ENCODE measurements at regions not wholly inside any gene's neighbourhood (a gene's known extent, or its start where the extent isn't known, plus 50 kb on each side); places are given as distances from the start of the nearest gene placed in this dataset.

GRCh38 chr2:23009545-23010149 lies 375.3 kb upstream of the KLHL29 start:
- TF ChIP-seq FOXP2 (optimal IDR thresholded peaks at IDR 0.05; ENCODE audit: borderline replicate concordance, extremely low read depth, extremely low read length, insufficient read depth): no peak
- TF ChIP-seq POLR2AphosphoS5 (IDR thresholded peaks at IDR 0.05; ENCODE audit: low read depth, low read length): no peak
- no peak for TF ChIP-seq SIN3A (IDR thresholded peaks at IDR 0.05; ENCODE audit: borderline replicate concordance, insufficient read depth, low read length)
- no peak for TF ChIP-seq TAF1 (IDR thresholded peaks at IDR 0.05; ENCODE audit: borderline replicate concordance, insufficient read depth, low read length)
- TF ChIP-seq REST (IDR thresholded peaks at IDR 0.05; ENCODE audit: insufficient read depth in 1 of 2, low read depth in 2 of 2, low read length in 2 of 2): no peak

GRCh38 chr2:23012499-23012898 lies 372.5 kb upstream of the KLHL29 start:
- no peak for TF ChIP-seq FOXP2 (optimal IDR thresholded peaks at IDR 0.05; ENCODE audit: borderline replicate concordance, extremely low read depth, extremely low read length, insufficient read depth)
- no peak for TF ChIP-seq REST (IDR thresholded peaks at IDR 0.05; ENCODE audit: insufficient read depth in 1 of 2, low read depth in 2 of 2, low read length in 2 of 2)
- TF ChIP-seq SIN3A (IDR thresholded peaks at IDR 0.05; ENCODE audit: borderline replicate concordance, insufficient read depth, low read length): no peak
- TF ChIP-seq POLR2AphosphoS5 (IDR thresholded peaks at IDR 0.05; ENCODE audit: low read depth, low read length): no peak
- TF ChIP-seq TAF1 (IDR thresholded peaks at IDR 0.05; ENCODE audit: borderline replicate concordance, insufficient read depth, low read length): no peak

GRCh38 chr2:23015651-23016200 lies 369.3 kb upstream of the KLHL29 start:
- no peak for TF ChIP-seq POLR2AphosphoS5 (IDR thresholded peaks at IDR 0.05; ENCODE audit: low read depth, low read length)
- TF ChIP-seq TAF1 (IDR thresholded peaks at IDR 0.05; ENCODE audit: borderline replicate concordance, insufficient read depth, low read length): no peak
- TF ChIP-seq FOXP2 (optimal IDR thresholded peaks at IDR 0.05; ENCODE audit: borderline replicate concordance, extremely low read depth, extremely low read length, insufficient read depth): no peak
- TF ChIP-seq REST (IDR thresholded peaks at IDR 0.05; ENCODE audit: insufficient read depth in 1 of 2, low read depth in 2 of 2, low read length in 2 of 2): no peak
- no peak for TF ChIP-seq SIN3A (IDR thresholded peaks at IDR 0.05; ENCODE audit: borderline replicate concordance, insufficient read depth, low read length)

GRCh38 chr2:23019476-23019875 lies 365.5 kb upstream of the KLHL29 start:
- TF ChIP-seq TAF1 (IDR thresholded peaks at IDR 0.05; ENCODE audit: borderline replicate concordance, insufficient read depth, low read length): no peak

GRCh38 chr2:23020659-23021058 lies 364.3 kb upstream of the KLHL29 start:
- TF ChIP-seq REST (IDR thresholded peaks at IDR 0.05; ENCODE audit: insufficient read depth in 1 of 2, low read depth in 2 of 2, low read length in 2 of 2): no peak

Data from PFSK-1 (cell line).